H1 (cell line): ENCODE measurements at regions not wholly inside any gene's neighbourhood (a gene's known extent, or its start where the extent isn't known, plus 50 kb on each side); places are given as distances from the start of the nearest gene placed in this dataset.

ENCODE experiments used
- CBX8 ChIP-seq: fragments of 300-800, 300-1000 bp; sonication (generic); IDR thresholded peaks from 2 replicates; pipeline ENCODE4 v1.7.1; 2016; ENCODE audit warnings: low read depth, low read length, borderline replicate concordance
- EP300 ChIP-seq, 2 experiments: IDR thresholded peaks; 1 replicate in 1 of 2; 2 replicates in 1 of 2; pipeline ENCODE4 v1.6.1; 2011 to 2012; ENCODE audit warnings: low read depth in 2 of 2, low read length in 2 of 2, mild to moderate bottlenecking in 2 of 2, borderline replicate concordance in 1 of 2, inconsistent platforms in 1 of 2, moderate library complexity in 1 of 2
- NRF1 ChIP-seq: IDR thresholded peaks from 2 replicates; pipeline ENCODE4 v1.6.1; 2011; ENCODE audit warnings: mild to moderate bottlenecking, low read depth, low read length, improper control_type of control experiment
- POLR2A ChIP-seq, 2 experiments: IDR thresholded peaks; 1 replicate in 1 of 2; 2 replicates in 1 of 2; pipeline ENCODE4 v1.6.1; 2011; ENCODE audit warnings: low read depth in 2 of 2, low read length in 2 of 2, mild to moderate bottlenecking in 2 of 2; ENCODE audit errors: control extremely low read depth in 1 of 2
- RAD21 ChIP-seq, 2 experiments: IDR thresholded peaks in 1 of 2; conservative IDR thresholded peaks in 1 of 2; 2 replicates each; pipeline ENCODE4 v1.6.1; 2011; ENCODE audit warnings: low read depth in 2 of 2, low read length in 2 of 2, improper control_type of control experiment in 1 of 2, inconsistent platforms in 1 of 2, mild to moderate bottlenecking in 1 of 2, moderate library complexity in 1 of 2
- TF ChIP-seq, protein P1 (sequence below): fragments of 300-600 bp; sonication (generic); IDR thresholded peaks from 2 replicates; pipeline ENCODE4 v1.7.1; 2012; ENCODE audit warnings: low read length, moderate library complexity, mild to moderate bottlenecking, inconsistent platforms; ENCODE audit not compliant: insufficient replicate concordance
- TF ChIP-seq, protein P2 (sequence below), 3 experiments: IDR thresholded peaks; 1 replicate in 2 of 3; 2 replicates in 1 of 3; pipeline versions ENCODE4 v1.5.1 to v1.6.1; 2011; ENCODE audit warnings: low read length in 3 of 3, mild to moderate bottlenecking in 3 of 3, inconsistent platforms in 2 of 3, low read depth in 1 of 3, moderate library complexity in 1 of 3; ENCODE audit not compliant: insufficient read depth in 1 of 3; ENCODE audit errors: control extremely low read depth in 1 of 3

DNA sequence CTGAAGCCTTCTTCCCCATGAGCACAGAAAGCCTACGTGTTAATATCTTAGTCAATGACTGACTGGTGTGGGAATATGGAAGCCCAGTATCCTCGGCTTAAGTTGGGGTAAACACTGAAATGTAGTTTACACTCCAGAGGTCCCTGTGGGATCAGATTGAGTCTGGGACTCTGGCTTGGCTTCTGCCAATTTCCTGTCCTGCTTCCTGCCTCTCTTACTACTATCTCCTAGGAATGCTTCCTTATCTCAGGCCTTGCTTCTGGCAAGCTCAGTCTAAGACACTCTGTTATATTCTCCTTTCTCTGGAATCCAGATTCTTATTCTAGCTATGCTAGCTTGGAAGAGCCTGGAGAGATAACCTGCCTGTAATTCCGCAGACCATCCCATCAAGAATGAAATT is 174.0 kb upstream of the LDB2 start (continued):
- TF ChIP-seq, protein P1, sequence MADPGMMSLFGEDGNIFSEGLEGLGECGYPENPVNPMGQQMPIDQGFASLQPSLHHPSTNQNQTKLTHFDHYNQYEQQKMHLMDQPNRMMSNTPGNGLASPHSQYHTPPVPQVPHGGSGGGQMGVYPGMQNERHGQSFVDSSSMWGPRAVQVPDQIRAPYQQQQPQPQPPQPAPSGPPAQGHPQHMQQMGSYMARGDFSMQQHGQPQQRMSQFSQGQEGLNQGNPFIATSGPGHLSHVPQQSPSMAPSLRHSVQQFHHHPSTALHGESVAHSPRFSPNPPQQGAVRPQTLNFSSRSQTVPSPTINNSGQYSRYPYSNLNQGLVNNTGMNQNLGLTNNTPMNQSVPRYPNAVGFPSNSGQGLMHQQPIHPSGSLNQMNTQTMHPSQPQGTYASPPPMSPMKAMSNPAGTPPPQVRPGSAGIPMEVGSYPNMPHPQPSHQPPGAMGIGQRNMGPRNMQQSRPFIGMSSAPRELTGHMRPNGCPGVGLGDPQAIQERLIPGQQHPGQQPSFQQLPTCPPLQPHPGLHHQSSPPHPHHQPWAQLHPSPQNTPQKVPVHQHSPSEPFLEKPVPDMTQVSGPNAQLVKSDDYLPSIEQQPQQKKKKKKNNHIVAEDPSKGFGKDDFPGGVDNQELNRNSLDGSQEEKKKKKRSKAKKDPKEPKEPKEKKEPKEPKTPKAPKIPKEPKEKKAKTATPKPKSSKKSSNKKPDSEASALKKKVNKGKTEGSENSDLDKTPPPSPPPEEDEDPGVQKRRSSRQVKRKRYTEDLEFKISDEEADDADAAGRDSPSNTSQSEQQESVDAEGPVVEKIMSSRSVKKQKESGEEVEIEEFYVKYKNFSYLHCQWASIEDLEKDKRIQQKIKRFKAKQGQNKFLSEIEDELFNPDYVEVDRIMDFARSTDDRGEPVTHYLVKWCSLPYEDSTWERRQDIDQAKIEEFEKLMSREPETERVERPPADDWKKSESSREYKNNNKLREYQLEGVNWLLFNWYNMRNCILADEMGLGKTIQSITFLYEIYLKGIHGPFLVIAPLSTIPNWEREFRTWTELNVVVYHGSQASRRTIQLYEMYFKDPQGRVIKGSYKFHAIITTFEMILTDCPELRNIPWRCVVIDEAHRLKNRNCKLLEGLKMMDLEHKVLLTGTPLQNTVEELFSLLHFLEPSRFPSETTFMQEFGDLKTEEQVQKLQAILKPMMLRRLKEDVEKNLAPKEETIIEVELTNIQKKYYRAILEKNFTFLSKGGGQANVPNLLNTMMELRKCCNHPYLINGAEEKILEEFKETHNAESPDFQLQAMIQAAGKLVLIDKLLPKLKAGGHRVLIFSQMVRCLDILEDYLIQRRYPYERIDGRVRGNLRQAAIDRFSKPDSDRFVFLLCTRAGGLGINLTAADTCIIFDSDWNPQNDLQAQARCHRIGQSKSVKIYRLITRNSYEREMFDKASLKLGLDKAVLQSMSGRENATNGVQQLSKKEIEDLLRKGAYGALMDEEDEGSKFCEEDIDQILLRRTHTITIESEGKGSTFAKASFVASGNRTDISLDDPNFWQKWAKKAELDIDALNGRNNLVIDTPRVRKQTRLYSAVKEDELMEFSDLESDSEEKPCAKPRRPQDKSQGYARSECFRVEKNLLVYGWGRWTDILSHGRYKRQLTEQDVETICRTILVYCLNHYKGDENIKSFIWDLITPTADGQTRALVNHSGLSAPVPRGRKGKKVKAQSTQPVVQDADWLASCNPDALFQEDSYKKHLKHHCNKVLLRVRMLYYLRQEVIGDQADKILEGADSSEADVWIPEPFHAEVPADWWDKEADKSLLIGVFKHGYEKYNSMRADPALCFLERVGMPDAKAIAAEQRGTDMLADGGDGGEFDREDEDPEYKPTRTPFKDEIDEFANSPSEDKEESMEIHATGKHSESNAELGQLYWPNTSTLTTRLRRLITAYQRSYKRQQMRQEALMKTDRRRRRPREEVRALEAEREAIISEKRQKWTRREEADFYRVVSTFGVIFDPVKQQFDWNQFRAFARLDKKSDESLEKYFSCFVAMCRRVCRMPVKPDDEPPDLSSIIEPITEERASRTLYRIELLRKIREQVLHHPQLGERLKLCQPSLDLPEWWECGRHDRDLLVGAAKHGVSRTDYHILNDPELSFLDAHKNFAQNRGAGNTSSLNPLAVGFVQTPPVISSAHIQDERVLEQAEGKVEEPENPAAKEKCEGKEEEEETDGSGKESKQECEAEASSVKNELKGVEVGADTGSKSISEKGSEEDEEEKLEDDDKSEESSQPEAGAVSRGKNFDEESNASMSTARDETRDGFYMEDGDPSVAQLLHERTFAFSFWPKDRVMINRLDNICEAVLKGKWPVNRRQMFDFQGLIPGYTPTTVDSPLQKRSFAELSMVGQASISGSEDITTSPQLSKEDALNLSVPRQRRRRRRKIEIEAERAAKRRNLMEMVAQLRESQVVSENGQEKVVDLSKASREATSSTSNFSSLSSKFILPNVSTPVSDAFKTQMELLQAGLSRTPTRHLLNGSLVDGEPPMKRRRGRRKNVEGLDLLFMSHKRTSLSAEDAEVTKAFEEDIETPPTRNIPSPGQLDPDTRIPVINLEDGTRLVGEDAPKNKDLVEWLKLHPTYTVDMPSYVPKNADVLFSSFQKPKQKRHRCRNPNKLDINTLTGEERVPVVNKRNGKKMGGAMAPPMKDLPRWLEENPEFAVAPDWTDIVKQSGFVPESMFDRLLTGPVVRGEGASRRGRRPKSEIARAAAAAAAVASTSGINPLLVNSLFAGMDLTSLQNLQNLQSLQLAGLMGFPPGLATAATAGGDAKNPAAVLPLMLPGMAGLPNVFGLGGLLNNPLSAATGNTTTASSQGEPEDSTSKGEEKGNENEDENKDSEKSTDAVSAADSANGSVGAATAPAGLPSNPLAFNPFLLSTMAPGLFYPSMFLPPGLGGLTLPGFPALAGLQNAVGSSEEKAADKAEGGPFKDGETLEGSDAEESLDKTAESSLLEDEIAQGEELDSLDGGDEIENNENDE = no peak
- TF ChIP-seq, protein P2, sequence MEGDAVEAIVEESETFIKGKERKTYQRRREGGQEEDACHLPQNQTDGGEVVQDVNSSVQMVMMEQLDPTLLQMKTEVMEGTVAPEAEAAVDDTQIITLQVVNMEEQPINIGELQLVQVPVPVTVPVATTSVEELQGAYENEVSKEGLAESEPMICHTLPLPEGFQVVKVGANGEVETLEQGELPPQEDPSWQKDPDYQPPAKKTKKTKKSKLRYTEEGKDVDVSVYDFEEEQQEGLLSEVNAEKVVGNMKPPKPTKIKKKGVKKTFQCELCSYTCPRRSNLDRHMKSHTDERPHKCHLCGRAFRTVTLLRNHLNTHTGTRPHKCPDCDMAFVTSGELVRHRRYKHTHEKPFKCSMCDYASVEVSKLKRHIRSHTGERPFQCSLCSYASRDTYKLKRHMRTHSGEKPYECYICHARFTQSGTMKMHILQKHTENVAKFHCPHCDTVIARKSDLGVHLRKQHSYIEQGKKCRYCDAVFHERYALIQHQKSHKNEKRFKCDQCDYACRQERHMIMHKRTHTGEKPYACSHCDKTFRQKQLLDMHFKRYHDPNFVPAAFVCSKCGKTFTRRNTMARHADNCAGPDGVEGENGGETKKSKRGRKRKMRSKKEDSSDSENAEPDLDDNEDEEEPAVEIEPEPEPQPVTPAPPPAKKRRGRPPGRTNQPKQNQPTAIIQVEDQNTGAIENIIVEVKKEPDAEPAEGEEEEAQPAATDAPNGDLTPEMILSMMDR (IDR thresholded peaks at IDR 0.05; ENCODE audit: control extremely low read depth in 1 of 3, insufficient read depth in 1 of 3, low read depth in 1 of 3, low read length in 3 of 3) = no peak
- TF ChIP-seq POLR2A (IDR thresholded peaks at IDR 0.05; ENCODE audit: control extremely low read depth in 1 of 2, low read depth in 2 of 2, low read length in 2 of 2) = no peak
- TF ChIP-seq CBX8 = no peak
- no peak for TF ChIP-seq EP300 (IDR thresholded peaks at IDR 0.05; ENCODE audit: borderline replicate concordance in 1 of 2, low read depth in 2 of 2, low read length in 2 of 2)
- TF ChIP-seq NRF1 = no peak
- TF ChIP-seq RAD21 (IDR thresholded peaks at IDR 0.05 in 1 of 2, conservative IDR thresholded peaks at IDR 0.05 in 1 of 2; ENCODE audit: low read depth in 2 of 2, low read length in 2 of 2) = no peak
